ENCODE measurements at regions not wholly inside any gene's neighbourhood (a gene's known extent, or its start where the extent isn't known, plus 50 kb on each side); places are given as distances from the start of the nearest gene placed in this dataset.

- DNase-seq (ENCODE audit: low spot score): no peak
Measured at GRCh38 chr15:46644501-46645481, 1010.0 kb downstream of the SQOR start.

DNA sequence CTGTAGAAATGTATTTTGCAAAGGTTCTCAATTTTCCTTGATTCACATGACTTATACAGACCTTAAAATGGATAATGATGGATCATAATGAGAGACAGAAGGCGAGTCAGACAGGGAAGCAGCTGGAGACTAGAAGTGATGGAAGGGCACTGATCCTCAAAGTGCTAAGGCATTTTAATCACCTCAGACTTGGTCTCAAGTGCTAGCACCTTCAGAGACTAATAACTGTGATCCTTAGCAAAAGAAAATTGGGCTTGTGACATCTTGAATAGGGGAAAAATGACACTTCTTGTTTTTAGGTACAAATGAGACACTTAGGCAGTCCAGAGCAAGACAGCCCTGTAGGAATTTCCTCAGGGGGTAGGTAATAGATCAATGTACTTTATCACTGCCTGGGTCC is 1011.7 kb downstream of the SQOR start:
- DNase-seq (ENCODE audit: low spot score): no peak

GRCh38 chr15:46647046-46647445 is 1012.2 kb downstream of the SQOR start:
- no peak for DNase-seq (ENCODE audit: low spot score)

DNA sequence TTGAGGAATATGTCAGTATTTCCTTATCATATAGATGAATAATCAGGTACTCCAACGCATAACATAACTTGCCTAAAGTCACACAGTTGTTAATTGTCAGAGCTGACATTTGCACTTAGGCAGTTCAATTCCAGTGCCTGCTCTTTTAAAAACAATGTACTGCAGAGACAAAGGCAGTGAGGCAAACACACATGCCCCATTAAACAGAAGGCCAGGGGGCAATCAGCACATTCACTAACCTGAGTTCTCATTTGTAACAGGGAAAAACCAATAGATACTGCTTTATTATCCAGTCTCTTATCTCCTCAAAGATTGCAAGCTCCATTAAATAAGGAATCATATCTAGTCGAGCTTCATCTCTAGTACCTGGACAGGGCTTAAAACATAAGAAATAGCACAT is 1017.4 kb downstream of the SQOR start:
- DNase-seq (ENCODE audit: low spot score): no peak

DNA sequence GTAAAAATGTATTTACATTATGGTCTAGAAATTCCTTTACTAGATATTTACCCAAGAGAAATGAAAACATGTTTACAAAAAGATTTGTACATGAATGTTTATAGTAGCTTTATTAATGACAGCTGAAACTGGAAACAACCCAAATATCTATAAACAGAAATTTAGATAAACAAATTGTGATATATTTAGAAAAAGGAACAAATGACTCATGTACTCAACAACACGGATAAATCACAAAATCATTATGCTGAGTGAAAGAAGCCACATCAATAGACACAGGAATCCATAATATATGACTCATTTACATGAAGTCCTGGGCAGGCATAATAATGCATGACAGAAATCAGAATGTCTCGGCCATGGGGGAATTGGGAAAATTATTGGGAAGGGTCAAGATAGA is 1020.2 kb downstream of the SQOR start:
- DNase-seq (ENCODE audit: low spot score): no peak

- DNase-seq (ENCODE audit: low spot score): no peak
Measured at GRCh38 chr15:46660096-46660842, 1025.4 kb downstream of the SQOR start.

DNA sequence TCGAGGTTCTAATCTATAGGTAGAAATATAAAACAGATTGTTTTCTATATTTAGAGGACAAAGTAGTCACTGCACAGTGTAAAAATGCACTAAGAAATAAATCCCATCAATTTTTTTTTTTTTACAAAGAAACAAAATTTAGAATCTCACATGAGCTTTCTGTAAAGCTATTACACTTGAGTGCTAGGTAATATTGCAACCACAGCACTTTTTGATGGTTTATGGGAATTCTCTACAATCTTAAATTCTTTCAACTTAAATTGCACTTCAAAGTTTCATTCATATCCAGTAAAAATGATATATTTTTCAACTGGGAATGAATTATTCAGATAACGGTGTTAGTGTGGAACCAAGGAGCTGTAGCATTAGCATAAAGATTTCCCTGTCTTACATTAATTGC is 1035.4 kb downstream of the SQOR start:
- DNase-seq (ENCODE audit: low spot score): no peak

DNA sequence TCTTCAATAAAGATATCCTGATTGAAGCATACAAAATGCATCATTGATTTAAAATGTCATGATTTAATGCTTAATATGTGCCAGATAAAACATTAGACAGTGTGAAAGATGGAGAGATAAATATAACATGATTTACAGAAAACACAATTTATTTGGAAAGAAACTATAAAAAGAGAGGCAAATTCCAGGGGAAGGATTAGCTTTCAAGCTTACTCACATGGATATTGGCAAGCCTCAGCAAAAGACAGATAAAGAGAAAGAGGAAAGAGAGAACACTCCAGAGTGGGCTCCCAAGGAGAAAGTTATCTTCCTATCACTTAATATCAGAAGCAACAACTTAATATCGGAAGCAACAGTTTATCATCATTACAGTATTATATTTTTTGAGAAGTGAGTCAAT is 1036.5 kb downstream of the SQOR start:
- DNase-seq (ENCODE audit: low spot score): no peak

- no peak for DNase-seq (ENCODE audit: low spot score)
Measured at GRCh38 chr15:46672041-46672440, 1037.2 kb downstream of the SQOR start.

- DNase-seq (ENCODE audit: low spot score): no peak
Measured at GRCh38 chr15:46676233-46677206, 1040.8 kb upstream of the SEMA6D start.

- no peak for DNase-seq (ENCODE audit: low spot score)
Measured at GRCh38 chr15:46677491-46677890, 1039.8 kb upstream of the SEMA6D start.

- DNase-seq (ENCODE audit: low spot score): no peak
Measured at GRCh38 chr15:46681901-46682300, 1035.4 kb upstream of the SEMA6D start.

- DNase-seq (ENCODE audit: low spot score): no peak
Measured at GRCh38 chr15:46682969-46683791, 1034.1 kb upstream of the SEMA6D start.

GRCh38 chr15:46685096-46685495 is 1032.2 kb upstream of the SEMA6D start:
- DNase-seq (ENCODE audit: low spot score): no peak

- no peak for DNase-seq (ENCODE audit: low spot score)
Measured at GRCh38 chr15:46685681-46686080, 1031.6 kb upstream of the SEMA6D start.

DNA sequence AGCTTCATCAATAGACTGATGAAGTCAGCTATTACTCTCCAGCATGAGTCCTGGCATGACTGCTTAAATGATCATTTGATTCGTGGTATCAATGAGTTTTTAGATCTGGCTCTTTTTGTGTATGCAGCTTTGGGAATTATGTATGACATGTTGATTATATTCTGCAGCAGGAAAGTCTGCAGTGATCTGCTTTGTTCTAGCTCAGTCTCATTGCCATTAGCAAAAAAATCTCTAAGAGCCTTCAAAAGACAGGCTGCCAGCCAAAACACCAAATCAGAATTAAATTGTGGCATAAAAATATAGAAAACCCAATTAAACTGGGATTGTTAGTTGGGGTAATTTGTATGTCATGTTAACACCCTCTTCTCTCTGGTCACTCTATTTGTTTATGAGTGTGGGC is 1021.0 kb upstream of the SEMA6D start:
- DNase-seq (ENCODE audit: low spot score): no peak

GRCh38 chr15:46701346-46701745 is 1016.0 kb upstream of the SEMA6D start:
- no peak for DNase-seq (ENCODE audit: low spot score)

DNA sequence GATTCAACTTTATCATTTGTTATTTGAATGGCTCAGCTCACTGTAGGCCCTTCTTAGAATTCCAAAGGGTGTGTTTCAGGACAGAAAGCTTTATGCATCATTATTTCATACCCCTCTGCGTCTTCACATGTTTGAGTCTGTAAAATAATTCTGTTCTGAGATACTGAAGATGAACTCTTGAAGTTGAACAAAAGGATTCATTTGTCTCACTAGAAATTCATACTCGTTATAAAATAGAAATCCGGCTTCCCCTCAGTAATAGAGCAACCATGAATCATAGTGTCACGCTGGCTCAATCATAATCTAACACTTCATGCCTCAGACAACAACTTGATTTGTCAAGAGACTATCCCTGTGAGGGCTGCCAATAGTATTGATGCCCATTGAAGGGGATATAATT is 1015.4 kb upstream of the SEMA6D start:
- no peak for DNase-seq (ENCODE audit: low spot score)

DNA sequence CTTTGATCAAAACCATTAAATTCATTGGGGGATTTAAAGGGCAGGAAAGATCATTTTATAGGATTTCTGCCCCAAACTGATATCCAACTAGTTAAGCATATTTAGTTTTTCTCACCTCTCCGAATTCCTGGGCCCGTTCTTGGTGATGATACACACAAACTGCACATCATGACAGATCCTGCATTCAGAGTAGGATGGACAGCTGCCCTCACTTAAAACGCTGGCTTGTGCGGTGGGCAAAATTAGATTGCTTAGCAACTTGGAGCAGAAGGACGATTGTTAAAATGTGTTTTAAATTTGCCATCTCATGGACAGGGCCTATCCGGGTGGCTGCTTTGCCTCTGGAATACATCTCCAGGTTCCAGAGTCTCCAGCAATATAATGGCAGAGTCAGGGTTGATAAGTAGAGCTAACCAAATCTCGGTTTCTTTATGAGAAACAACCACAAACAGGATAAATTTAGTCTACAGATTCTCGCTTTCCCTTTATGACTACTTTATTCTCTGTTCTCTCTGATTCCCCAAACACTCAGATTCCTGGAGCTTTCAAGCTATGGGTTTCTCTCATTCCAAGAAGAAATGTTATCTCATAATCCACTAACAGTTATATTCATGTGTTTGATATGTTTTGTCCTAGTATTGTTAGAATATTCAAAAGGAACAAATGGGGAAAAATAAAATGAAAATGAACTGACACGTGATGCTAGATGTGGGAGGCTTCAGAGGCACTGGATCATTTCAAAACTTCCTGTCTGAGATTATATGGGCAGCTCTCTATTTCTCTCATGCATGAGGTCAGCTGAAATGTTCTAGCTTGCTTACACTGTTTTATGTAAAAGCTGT is 1014.1 kb upstream of the SEMA6D start:
- DNase-seq (ENCODE audit: low spot score): no peak
